Parathyroid adenoma (tissue), 2 donors: ENCODE measurements at regions not wholly inside any gene's neighbourhood (a gene's known extent, or its start where the extent isn't known, plus 50 kb on each side); places are given as distances from the start of the nearest gene placed in this dataset.
"Not testable (repeated sequence)": the region's sequence is repeated elsewhere in the genome, so short reads cannot be mapped to it uniquely, and the experiment has no call there.

Experiments
- H2AFZ ChIP-seq: fragments of 300-600 bp; sonication (generic); one replicate; pipeline ENCODE4 v1.7.0; 2017; ENCODE audit warnings: antibody characterized with exemption, mild to moderate bottlenecking
- H3K27ac ChIP-seq: fragments of 300-600 bp; sonication (generic); one replicate; pipeline ENCODE4 v1.7.0; 2017
- H3K27me3 ChIP-seq: fragments of 300-600 bp; sonication (generic); one replicate; pipeline ENCODE4 v1.7.0; 2017; ENCODE audit warnings: low read length; ENCODE audit not compliant: control insufficient read depth, insufficient read depth
- H3K36me3 ChIP-seq: fragments of 300-600 bp; sonication (generic); one replicate; pipeline ENCODE4 v1.7.0; 2017; ENCODE audit warnings: low read length; ENCODE audit not compliant: control insufficient read depth, insufficient read depth
- H3K4me1 ChIP-seq: fragments of 300-600 bp; sonication (generic); one replicate; pipeline ENCODE4 v1.7.0; 2017; ENCODE audit warnings: control low read depth
- H3K4me2 ChIP-seq: fragments of 300-600 bp; sonication (generic); one replicate; pipeline ENCODE4 v1.7.0; 2017; ENCODE audit warnings: low read length
- H3K4me3 ChIP-seq: fragments of 300-600 bp; sonication (generic); one replicate; pipeline ENCODE4 v1.7.0; 2017; ENCODE audit warnings: low read depth, low read length
- H3K79me2 ChIP-seq: fragments of 300-600 bp; sonication (generic); one replicate; pipeline ENCODE4 v1.7.0; 2017; ENCODE audit warnings: control low read depth
- H3K9ac ChIP-seq: fragments of 300-600 bp; sonication (generic); one replicate; pipeline ENCODE4 v1.7.0; 2017; ENCODE audit warnings: mild to moderate bottlenecking
- H3K9me3 ChIP-seq: fragments of 300-600 bp; sonication (generic); one replicate; pipeline ENCODE4 v1.7.0; 2017; ENCODE audit warnings: low read length; ENCODE audit not compliant: control insufficient read depth
- CTCF ChIP-seq: fragments of 300-600 bp; sonication (generic); IDR thresholded peaks from one replicate; pipeline ENCODE4 v1.7.0; 2017; ENCODE audit warnings: antibody characterized with exemption, mild to moderate bottlenecking
- donor health status: primary hyperparathyroidism.

- H3K9me3 ChIP-seq, H3K4me2 ChIP-seq, H3K79me2 ChIP-seq, H3K9ac ChIP-seq, H3K36me3 ChIP-seq, H3K4me3 ChIP-seq, H2AFZ ChIP-seq, H3K4me1 ChIP-seq, H3K27me3 ChIP-seq, H3K27ac ChIP-seq: not testable (repeated sequence)
Measured at GRCh38 chr17:21780919-21781665, 88.8 kb downstream of the KCNJ18 start.

- not testable (repeated sequence) for H3K4me3 ChIP-seq, H3K27me3 ChIP-seq, H3K36me3 ChIP-seq, H3K4me1 ChIP-seq, H3K9me3 ChIP-seq, H3K9ac ChIP-seq, H3K27ac ChIP-seq, H3K79me2 ChIP-seq, H3K4me2 ChIP-seq, H2AFZ ChIP-seq
Measured at GRCh38 chr17:21781666-21782024, 89.3 kb downstream of the KCNJ18 start.

GRCh38 chr17:21782107-21782506, 89.8 kb downstream of the KCNJ18 start:
- H3K36me3 ChIP-seq, H3K27me3 ChIP-seq, H3K4me3 ChIP-seq, H3K27ac ChIP-seq, H2AFZ ChIP-seq, H3K4me2 ChIP-seq, H3K9ac ChIP-seq, H3K79me2 ChIP-seq, H3K4me1 ChIP-seq, H3K9me3 ChIP-seq: not testable (repeated sequence)

GRCh38 chr17:21782604-21783003, 90.3 kb downstream of the KCNJ18 start:
- H2AFZ ChIP-seq, H3K36me3 ChIP-seq, H3K9me3 ChIP-seq, H3K4me2 ChIP-seq, H3K4me3 ChIP-seq, H3K27ac ChIP-seq, H3K79me2 ChIP-seq, H3K4me1 ChIP-seq, H3K27me3 ChIP-seq, H3K9ac ChIP-seq: not testable (repeated sequence)

GRCh38 chr17:21783017-21783416, 90.7 kb downstream of the KCNJ18 start:
- not testable (repeated sequence) for H3K9ac ChIP-seq, H3K4me3 ChIP-seq, H3K27me3 ChIP-seq, H3K36me3 ChIP-seq, H3K27ac ChIP-seq, H2AFZ ChIP-seq, H3K4me1 ChIP-seq, H3K79me2 ChIP-seq, H3K9me3 ChIP-seq, H3K4me2 ChIP-seq

GRCh38 chr17:21814272-21814671, 121.9 kb downstream of the KCNJ18 start:
- not testable (repeated sequence) for H3K4me3 ChIP-seq, H3K36me3 ChIP-seq, H3K27ac ChIP-seq, H2AFZ ChIP-seq, H3K9me3 ChIP-seq, H3K9ac ChIP-seq, H3K4me1 ChIP-seq, H3K79me2 ChIP-seq, H3K27me3 ChIP-seq, H3K4me2 ChIP-seq

- Histone ChIP-seq H3K9me3 (no peaks in the 10 kb centered on the region), H3K4me2 (no peak overlapping the region), H3K4me3 (no peak overlapping the region), H3K27ac (no peak overlapping the region), H3K36me3 (no peaks in the 10 kb centered on the region), H2AFZ (no peak overlapping the region), H3K79me2 (no peaks in the 10 kb centered on the region), H3K27me3 (no peaks in the 10 kb centered on the region), H3K9ac (no peak overlapping the region), H3K4me1 (no peaks in the 10 kb centered on the region)
- TF ChIP-seq CTCF, result no peak
Measured at GRCh38 chr17:21814776-21815175, 122.5 kb downstream of the KCNJ18 start.
